ENCODE measurements at regions not wholly inside any gene's neighbourhood (a gene's known extent, or its start where the extent isn't known, plus 50 kb on each side); places are given as distances from the start of the nearest gene placed in this dataset.

- no peak for DNase-seq (ENCODE audit: low read depth)
Observed at GRCh38 chr20:48276021-48276342, 490.7 kb upstream of the SULF2 start.

DNA sequence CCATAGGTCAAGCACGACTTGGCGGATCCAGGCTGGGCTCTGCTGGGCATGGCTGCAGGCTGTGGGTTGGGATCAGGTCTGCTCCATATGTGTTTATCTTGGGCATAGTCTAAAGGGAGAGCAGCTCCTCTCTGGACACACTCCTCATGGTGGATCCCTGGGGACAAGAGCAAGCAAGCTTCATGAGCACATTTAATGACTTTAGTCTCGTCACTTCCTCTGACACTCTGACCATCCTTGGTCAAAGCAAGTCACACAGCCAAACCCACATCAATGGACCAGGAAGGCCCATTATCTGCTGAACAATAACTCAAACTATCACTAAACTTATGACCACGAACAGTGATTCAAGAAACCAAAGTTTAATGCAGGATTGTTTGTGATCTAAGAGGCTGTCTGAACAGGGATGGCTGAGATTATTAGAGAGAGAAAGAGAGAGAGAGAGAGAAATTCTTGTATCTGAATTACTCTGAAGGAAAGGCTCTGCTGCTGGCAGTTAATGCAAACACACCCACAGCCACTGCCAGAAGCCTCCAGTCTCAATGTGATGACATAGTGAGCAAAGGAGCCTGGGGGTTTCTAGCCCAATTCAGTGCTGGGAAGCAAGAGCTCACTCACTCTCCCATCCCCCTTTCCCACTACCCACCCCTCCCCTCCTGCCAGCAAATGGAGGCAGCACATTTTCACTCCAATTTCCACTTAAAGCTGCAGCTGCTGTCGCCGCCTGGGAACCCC lies 490.2 kb upstream of the SULF2 start:
- no peak for DNase-seq (ENCODE audit: low read depth)

DNA sequence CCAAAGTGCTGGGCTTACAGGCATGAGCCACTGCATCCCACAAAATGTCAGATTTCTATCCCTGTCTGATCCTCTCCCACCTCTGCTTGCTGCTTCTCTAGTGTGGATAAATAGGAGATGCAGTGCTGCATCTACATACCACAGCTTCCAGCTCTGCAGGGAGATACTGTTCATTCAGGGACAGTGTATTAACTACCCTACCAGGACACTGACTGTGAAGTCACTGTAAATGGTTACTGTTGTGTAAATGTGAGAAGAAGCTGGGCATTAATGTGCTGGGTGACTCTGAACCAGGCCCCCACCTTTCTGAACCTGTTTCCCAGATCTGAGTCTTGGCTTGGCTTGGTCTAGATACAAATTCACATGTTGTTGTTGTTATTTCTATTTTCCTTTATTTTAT lies 488.6 kb upstream of the SULF2 start:
- DNase-seq (ENCODE audit: low read depth): no peak

- no peak for DNase-seq (ENCODE audit: low read depth)
Observed at GRCh38 chr20:48270885-48271284, 485.6 kb upstream of the SULF2 start.

GRCh38 chr20:48267860-48268633 lies 482.8 kb upstream of the SULF2 start:
- DNase-seq (ENCODE audit: low read depth): no peak

GRCh38 chr20:48266571-48266970 lies 481.3 kb upstream of the SULF2 start:
- DNase-seq (ENCODE audit: low read depth): no peak

DNA sequence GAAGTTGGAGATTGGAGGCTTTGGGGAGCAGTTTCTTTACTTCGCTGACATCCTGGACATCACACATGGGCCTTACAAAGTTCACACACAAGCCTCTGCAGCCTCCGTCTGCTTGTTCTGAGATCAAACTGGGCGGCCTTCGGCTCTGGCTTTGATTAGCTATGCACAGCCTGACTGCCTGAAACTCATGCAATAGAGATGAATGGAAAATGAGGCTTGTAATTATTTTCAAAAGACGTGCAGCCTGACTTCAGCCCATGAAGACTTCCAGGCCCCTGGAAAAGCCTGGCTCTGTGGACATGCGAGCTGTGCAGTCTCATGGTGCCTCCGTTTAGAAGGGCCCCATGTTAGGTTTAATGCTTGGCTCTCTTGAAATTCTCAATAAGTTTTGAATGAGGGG lies 480.5 kb upstream of the SULF2 start:
- no peak for DNase-seq (ENCODE audit: low read depth)

- no peak for DNase-seq (ENCODE audit: low read depth)
Observed at GRCh38 chr20:48262955-48263354, 477.7 kb upstream of the SULF2 start.

DNA sequence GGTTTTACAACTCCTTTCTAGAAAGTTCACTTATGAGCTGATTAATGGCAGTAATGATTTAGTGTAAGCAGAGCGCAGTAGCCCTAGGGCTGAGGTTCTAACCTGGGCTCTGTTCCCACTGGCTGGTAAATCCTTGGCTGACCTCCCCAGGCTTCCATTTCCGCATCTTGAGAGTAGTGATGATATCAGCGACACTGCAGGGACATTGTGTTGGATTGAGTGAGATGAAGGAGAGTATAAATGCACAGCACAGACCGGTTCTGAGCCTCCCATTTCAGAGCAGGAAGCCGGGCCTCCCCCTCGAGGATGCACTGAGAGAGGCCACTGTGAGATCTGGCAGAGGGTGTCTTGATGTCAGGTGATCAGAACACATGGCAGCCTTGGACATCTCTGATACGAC lies 477.2 kb upstream of the SULF2 start:
- no peak for DNase-seq (ENCODE audit: low read depth)

- no peak for DNase-seq (ENCODE audit: low read depth)
Observed at GRCh38 chr20:48261398-48261910, 476.2 kb upstream of the SULF2 start.

GRCh38 chr20:48260129-48260756 lies 475.0 kb upstream of the SULF2 start:
- DNase-seq (ENCODE audit: low read depth): no peak

- DNase-seq (ENCODE audit: low read depth): no peak
Observed at GRCh38 chr20:48259456-48259855, 474.2 kb upstream of the SULF2 start.

DNA sequence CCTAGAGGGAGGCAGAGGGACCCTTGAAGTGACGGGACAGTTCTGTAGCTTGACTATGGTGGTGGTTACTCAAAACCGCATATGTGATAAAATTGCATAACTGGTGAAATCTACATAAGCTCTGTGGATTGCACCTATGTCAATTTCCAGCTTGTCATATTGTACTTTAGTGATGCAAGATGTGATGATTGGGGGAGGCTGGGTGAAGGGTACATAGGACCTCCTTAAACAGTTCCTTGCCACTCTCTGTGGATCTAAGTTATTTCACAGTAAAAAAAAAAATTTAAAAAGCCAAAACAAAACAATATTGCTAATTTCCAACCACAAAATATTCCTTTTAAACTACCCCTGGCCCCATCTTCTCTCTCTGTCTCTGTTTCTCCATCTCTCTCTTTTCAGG lies 472.6 kb upstream of the SULF2 start:
- DNase-seq (ENCODE audit: low read depth): no peak

DNA sequence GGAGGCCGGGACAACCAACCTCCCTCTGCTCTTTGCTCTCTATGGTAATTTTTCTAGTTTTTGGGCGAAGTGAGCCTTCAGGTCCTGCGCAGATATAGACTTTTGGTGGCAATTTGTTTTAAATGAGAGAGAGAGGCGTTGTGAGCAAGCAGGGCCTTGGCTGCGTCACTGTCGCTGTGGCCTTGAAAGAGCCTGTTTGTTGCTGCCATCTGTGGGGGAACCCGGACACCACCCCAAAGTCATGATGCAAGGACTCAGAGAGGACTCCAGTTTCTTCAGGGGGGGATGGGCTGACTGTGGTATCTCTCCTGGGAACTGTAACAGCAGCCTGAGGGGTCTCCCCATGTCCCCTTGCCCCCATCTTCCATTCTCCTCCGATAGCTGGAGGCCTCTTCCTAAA lies 462.7 kb upstream of the SULF2 start:
- DNase-seq (ENCODE audit: low read depth): no peak

GRCh38 chr20:48246061-48246790 lies 460.9 kb upstream of the SULF2 start:
- DNase-seq (ENCODE audit: low read depth): no peak

- no peak for DNase-seq (ENCODE audit: low read depth)
Observed at GRCh38 chr20:48242623-48243022, 457.3 kb upstream of the SULF2 start.

GRCh38 chr20:48241482-48241881 lies 456.2 kb upstream of the SULF2 start:
- DNase-seq (ENCODE audit: low read depth): no peak

- no peak for DNase-seq (ENCODE audit: low read depth)
Observed at GRCh38 chr20:48238781-48239180, 453.5 kb upstream of the SULF2 start.

DNA sequence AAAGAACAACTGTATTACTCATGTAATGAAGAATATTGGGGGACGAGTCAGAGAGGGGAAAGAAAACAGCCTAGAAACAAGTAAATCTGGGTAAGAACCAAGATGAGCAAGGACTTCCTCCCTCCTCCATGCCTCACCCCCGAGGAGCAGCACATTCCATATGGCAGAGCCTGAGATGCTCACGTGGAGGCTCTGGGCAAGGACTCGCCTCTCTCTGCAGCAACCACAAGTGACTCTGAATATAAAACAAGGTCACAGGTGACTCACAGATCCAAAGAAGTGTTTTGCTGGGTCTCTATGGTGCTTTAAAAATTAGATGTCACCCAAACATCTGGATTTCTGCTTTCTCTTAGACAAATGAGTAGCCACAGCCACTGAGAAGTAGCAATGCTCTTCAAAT lies 453.0 kb upstream of the SULF2 start:
- DNase-seq (ENCODE audit: low read depth): no peak

DNA sequence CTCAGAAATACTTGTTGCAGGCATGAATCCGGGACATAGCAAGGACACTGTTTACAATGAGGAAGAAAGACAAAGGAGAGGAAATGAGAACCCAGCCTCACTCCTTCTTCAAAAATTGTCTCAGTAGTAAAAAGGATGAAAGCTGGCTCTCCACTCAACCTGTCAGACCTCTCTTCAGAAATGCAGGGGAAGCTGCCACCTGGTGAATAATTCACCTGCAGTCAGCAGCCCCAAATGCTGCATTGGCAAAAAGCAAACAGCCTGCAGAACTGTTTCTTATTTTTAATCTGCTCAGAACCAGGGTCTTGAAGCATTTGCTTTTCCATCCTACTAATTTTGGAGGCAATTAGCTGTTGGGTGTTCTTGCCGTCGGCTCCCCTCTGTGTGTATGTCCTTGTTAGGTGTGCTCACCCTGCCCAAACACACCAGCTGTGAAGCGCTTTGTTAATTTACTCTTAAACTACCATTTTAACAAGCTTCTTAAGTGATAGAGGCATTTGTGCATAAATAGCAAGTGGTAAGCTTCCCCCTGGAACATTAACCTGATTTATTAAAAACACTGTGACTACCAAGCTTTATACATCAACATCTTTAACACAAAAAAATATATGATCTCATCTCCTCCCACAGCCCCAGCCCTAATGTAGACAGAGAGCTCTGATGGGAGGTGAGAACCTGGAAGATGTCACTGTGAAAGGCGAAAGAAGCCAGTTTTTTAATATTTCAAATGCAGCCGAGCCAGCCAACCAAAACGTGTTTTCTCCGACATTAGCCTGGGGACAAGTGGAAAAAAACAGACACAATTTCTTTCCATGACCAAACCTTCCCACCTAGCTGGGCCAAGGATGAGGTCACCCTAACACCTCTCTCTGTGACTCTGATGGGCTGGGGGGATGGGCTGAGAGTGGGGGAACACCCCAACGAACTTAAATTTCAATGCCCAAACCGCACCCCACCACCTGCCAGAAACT lies 451.0 kb upstream of the SULF2 start:
- DNase-seq (ENCODE audit: low read depth): no peak

DNA sequence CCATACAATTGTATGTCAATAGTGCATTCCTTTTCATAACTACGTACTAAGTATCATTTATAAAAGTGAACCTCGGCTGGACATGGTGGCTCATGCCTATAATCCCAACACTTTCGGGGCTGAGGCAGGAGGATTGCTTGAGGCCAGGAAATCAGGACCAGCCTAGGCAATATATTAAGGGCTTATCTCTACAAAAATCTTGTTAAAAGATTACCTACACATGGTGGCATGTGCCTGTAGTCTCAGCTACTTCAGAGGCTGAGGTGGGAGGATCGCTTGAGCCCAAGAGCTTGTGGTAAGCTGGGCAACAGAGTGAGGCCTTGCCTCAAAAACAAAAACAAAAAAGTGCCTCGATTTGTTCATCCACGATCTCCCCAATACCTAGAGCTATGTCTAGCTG lies 449.7 kb upstream of the SULF2 start:
- no peak for DNase-seq (ENCODE audit: low read depth)
